ENCODE measurements at regions not wholly inside any gene's neighbourhood (a gene's known extent, or its start where the extent isn't known, plus 50 kb on each side); places are given as distances from the start of the nearest gene placed in this dataset.
A peak's percentile ranks its signal among the peaks of the same experiment; 100 is the strongest.
"Not testable (repeated sequence)": the region's sequence is repeated elsewhere in the genome, so short reads cannot be mapped to it uniquely, and the experiment has no call there.

DNA sequence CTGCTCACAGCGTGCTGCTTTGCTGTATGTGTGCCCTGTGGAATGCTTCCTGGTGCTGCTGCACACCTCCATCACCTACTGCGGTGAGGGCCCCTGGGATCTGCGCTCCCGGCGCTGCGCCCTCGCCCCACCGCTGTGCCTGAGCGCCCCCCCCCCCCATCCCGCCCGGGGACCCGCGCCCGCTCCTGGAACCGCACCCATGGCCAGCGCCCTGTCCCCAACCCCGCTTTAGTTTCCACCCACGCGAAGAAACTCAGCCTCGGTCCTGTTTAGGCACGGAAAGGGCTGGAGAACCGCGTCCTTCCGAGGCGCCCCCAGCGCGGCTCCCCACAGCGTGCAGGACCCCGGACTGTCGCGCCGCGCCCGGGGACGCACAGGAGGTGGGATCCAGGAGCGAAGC is 265.5 kb downstream of the POTEB3 start:
- peak; percentile 9 for DNase-seq (ENCODE audit: missing footprints)
- ATAC-seq; intact Hi-C loops (cut with DNase I): not testable (repeated sequence)

DNA sequence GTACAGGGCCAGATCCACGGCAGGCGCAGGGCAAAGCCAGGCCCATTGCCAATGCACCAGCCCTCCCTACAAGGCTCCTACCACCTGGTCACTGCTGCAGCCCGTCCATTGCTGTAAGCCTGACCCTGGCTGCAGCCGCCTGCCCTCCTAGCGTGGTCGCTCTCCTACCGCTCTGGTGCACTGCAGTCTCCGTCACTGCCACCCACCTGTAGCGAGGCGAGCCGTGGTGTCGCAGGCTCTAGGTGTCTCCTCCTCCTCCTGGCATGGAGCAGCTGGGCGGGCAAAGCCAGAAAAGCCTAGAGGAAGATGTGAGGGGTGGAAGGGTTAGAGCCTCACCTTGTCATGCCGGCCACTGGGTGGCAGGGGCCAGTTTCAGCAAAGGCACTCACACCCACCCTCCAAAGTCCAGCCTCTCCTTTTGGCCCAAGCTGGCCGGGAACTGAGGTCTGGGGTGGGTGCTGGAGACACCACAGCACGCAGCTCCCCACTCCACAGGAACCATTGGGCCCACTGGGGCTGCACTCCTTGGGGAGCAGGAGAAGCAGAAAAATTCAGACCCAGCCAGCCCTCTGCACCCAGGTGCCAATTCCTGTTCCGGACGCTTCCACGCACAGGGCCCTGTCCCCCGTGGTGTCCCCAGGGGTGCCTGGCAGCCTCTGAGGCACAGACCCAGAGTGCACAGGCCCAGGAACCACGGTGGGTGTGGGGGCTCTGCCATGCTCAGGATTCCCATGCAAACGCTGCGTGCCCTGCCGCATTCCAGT is 285.3 kb upstream of the POTEB2 start:
- intact Hi-C loops (cut with DNase I); ATAC-seq: not testable (repeated sequence)
- DNase-seq (ENCODE audit: missing footprints), result peak; percentile 60

DNA sequence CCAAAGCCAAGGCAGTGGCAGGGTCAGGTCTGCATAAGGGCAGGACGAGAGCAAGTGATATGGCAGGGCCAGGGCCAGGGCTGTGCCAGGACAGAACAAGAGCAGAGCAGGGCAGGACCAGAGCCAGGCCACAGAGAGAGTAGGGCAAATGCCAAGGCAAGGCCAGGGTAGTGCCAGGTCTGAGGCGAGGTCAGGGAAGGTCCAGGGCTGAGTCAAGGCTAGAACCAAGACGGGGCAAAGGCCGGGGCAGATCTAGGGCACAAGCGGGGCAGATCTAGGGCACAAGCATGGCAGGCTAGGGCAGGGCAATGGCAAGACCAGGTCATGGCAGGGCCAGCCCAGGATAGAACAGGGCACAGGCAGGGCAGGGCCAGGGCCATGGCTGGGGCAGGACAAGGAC is 282.0 kb upstream of the POTEB2 start:
- intact Hi-C loops (cut with DNase I); DNase-seq (ENCODE audit: missing footprints); ATAC-seq: not testable (repeated sequence)

DNA sequence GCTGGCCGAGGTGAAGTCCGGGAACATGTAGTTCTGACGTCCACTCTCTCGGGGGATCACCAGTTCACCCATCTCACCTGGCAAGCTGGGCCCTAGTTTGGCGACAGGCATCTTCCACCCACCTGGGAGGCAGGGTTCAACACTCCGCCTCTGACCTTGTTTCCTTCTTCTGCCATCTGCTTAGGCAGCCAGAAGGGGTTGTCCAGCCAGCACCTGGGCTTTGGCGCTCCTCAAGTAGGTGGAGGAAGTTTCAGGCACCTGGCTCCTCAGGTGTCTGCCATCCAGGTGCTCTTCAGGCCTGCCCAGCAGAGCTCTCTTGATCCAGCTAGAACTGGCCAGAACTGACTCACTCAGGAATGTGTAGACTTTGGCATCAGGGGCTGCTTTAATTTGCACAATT is 267.8 kb upstream of the POTEB2 start:
- ATAC-seq; intact Hi-C loops (cut with DNase I): not testable (repeated sequence)
- peak; percentile 35 for DNase-seq (ENCODE audit: missing footprints)

DNA sequence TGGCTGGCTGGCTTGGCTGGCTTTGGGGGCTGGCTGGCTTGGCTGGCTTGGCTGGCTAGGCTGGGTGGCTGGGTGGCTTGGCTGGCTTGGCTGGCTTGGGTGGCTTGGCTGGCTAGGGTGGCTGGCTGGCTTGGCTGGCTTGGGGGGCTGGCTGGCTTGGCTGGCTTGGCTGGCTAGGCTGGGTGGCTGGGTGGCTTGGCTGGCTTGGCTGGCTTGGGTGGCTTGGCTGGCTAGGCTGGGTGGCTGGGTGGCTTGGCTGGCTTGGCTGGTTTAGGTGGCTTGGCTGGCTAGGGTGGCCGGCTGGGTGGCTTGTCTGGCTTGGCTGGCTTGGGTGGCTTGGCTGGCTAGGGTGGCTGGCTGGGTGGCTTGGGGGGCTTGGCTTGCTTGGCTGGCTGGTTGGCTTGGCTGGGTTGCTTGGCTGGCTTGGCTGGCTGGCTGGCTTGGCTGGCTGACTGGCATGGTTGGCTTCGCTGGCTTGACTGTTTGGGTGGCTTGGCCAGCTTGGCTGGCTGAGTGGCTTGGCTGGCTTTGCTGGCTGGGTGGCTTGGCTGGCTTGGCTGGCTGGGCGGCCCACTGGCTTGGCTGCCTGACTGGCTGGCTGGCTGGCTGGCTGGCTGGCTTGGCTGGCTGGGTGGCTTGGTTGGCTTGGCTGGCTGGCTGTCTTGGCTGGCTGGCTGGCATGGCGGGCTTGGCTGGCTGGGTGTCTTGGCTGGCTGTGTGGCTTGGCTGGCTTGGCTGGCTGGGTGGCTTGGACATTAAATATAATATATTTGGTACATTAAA is 246.3 kb upstream of the POTEB2 start:
- ATAC-seq; intact Hi-C loops (cut with DNase I): not testable (repeated sequence)
- DNase-seq (ENCODE audit: missing footprints), result peak; percentile 73

DNA sequence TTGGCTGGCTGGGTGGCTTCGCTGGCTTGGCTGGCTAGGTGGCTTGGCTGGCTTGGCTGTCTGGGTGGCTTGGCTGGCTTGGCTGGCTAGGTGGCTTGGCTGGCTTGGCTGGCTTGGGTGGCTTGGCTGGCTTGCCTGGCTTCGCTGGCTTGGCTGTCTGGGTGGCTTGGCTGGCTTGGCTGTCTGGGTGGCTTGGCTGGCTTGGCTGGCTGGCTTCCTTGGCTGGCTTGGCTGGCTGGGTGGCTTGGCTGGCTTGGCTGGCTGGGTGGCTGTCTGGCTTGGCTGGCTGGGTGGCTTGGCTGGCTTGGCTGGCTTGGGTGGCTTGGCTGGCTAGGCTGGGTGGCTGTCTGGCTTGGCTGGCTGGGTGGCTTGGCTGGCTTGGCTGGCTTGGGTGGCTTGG is 245.7 kb upstream of the POTEB2 start:
- intact Hi-C loops (cut with DNase I); ATAC-seq: not testable (repeated sequence)
- peak; percentile 72 for DNase-seq (ENCODE audit: missing footprints)

DNA sequence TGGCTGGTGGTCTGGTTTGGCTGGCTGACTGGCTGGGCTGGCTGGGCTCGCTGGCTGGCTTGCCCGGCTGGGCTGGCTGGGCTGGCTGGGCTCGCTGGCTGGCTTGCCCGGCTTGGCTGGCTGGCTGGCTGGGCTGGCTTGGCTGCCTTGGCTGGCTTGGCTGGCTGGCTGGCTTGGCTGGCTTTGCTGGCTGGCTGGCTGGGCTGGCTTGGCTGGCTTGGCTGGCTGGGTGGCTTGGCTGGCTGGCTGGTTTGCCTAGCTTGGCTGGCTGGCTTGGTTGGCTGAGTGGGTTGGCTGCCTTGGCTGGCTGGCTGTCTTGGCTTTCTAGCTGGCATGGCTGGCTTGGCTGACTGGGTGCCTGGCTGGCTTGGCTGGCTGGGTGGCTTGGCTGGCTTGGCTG is 245.1 kb upstream of the POTEB2 start:
- intact Hi-C loops (cut with DNase I); ATAC-seq; DNase-seq (ENCODE audit: missing footprints): not testable (repeated sequence)

- intact Hi-C loops (cut with DNase I), result not testable (repeated sequence)
- DNase-seq (ENCODE audit: missing footprints), result peak; percentile 93
- ATAC-seq, result peak; percentile 55
Measured at GRCh38 chr15:21110187-21110804, 244.2 kb upstream of the POTEB2 start.

DNA sequence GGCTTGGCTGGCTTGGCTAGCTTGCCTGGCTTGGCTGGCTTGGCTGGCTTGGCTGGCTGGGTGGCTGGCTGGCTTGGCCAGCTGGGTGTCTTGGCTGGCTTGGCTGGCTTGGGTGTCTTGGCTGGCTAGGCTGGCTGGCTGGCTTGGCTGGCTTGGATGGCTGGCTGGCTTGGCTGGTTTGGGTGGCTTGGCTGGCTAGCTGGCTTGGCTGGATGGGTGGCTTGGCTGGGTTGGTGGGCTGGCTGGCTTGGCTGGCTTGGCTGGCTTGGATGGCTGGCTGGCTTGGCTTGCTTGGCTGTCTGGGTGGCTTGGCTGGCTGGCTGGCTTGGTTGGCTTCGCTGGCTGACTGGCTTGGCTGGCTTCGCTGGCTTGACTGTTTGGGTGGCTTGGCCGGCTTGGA is 242.3 kb upstream of the POTEB2 start:
- ATAC-seq, result peak; percentile 30
- intact Hi-C loops (cut with DNase I); DNase-seq (ENCODE audit: missing footprints): not testable (repeated sequence)

- ATAC-seq, result peak; percentile 77
- intact Hi-C loops (cut with DNase I), result not testable (repeated sequence)
- DNase-seq (ENCODE audit: missing footprints), result peak; percentile 90
Measured at GRCh38 chr15:21107399-21108381, 241.6 kb upstream of the POTEB2 start.

- ATAC-seq; DNase-seq (ENCODE audit: missing footprints); intact Hi-C loops (cut with DNase I): not testable (repeated sequence)
Measured at GRCh38 chr15:21096599-21096998, 230.5 kb upstream of the POTEB2 start.

DNA sequence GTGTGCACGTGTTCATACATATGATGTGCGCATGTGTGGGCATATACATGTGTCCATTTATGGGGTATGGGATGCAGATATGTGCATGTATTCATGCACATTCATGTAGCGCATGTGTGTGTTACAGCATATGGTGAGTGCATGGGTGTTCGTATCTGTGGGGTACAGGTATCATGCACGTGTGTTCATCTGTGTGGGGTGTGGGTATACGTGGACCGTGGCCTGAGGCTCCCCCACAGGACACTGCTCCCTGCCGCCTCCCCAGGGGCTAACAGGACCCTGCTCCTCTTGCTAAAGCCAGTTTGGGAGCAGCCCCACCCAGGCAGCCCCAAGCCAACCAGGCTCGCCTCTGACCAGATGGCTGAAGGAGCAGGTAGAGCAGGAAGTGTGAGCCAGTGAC is 213.4 kb upstream of the POTEB2 start:
- intact Hi-C loops (cut with DNase I); DNase-seq (ENCODE audit: missing footprints): not testable (repeated sequence)
- ATAC-seq, result peak; percentile 22

DNA sequence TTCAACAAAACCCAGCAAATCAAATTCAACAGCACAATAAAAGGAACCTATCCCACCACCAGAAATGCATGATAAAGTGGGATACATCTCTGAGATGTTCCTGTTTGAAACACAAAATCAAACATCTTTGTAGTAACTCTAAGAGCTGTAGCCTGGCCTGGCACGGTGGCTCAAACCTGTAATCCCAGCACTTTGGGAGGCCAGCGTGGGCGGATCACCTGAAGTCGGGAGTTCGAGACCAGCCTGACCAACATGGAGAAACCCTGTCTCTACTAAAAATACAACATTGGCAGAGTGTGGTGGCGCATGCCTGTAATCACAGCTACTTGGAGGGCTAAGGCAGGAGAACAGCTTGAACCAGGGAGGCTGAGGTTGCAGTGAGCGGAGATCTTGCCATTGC is 202.8 kb upstream of the POTEB2 start:
- DNase-seq (ENCODE audit: missing footprints); ATAC-seq; intact Hi-C loops (cut with DNase I): not testable (repeated sequence)

DNA sequence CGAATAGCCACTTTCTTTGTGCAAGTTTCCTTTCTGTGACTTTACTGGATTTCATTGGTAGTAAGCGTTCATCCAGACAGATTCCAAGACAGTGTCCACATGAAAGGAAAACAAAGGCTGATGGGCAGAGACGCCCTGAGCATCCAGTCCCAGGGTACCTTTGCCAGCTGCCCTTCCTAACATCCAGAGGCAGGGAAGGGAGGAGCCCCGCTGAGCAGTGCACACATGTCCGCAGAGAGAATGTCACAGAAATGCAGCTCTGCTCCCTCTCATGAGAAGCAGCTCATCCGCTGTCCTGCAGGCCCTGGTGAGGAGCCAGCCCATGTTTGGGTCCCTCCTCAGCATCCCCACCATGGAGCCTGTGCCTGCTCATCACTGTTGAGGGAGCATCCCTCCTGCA is 197.4 kb upstream of the POTEB2 start:
- intact Hi-C loops (cut with DNase I); ATAC-seq: not testable (repeated sequence)
- DNase-seq (ENCODE audit: missing footprints), result peak; percentile 28

DNA sequence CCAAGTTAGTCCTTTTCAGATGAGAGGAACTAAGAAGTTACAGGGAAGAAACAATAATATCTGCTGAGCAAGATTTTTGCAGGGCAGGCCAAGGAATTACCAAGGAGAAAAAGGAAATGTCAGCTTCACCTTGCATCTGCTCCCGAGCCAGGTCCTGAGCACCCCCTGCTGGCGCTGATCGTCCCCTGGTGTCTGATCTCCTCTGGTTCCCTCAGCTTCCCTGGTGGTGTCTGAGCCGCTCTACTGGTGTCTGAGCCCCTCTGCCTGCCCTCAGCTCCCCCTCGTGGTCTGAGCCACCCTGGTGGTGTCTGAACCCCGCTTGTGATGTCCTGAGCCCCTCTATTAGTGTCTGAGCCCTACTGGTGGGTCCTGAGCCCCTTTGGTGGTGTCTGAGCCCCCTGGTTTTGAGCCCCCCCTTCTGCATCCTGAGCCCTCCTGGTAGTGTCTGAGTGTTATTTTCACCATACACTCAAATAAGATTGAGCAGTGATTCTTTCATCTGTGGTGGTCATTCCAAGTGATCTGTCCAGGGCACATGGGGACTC is 196.6 kb upstream of the POTEB2 start:
- peak; percentile 11 for DNase-seq (ENCODE audit: missing footprints)
- intact Hi-C loops (cut with DNase I); ATAC-seq: not testable (repeated sequence)

DNA sequence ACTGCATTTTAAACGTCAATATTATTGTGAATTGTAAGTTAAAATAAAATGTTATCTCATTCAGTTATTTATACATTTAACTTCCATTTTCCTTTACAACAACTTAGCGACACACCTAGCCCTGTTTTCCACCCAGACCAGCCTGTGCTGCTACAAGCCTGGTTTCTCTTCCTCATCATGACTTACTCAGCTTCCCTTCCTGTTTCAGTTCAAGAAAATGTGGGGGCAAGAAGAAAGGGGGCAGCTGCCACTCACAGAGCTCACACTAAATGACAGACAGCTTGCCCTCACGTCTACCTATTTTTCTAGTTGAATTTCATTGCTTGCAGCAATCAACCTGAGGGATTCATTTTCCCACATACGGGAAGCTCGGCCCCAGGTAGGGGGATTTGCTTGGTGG is 185.8 kb upstream of the POTEB2 start:
- DNase-seq (ENCODE audit: missing footprints); ATAC-seq; intact Hi-C loops (cut with DNase I): not testable (repeated sequence)

- intact Hi-C loops (cut with DNase I); DNase-seq (ENCODE audit: missing footprints): not testable (repeated sequence)
- peak; percentile 27 for ATAC-seq
Measured at GRCh38 chr15:21031703-21032102, 165.6 kb upstream of the POTEB2 start.

DNA sequence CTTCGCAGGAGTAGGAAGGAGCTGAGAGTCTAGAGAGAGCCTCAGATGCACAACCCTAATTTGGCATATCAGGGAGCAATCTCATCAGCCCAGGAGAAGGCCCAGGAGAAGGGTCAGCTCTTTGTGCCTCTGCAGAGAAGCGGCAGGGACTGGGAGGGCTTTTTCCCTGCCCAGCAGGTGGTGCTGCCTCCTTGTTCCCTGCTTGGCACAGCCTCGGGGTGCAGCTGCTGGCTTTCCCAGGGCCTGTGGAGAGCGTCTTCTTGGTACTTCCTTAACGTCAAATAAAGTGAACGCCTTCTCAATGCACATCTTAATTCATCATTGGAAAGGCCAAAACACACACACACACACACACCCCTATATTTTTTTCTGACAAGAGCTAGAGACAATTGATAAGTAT is 162.9 kb upstream of the POTEB2 start:
- intact Hi-C loops (cut with DNase I); ATAC-seq; DNase-seq (ENCODE audit: missing footprints): not testable (repeated sequence)
